Memory B cell (primary cell): ENCODE measurements at regions not wholly inside any gene's neighbourhood (a gene's known extent, or its start where the extent isn't known, plus 50 kb on each side); places are given as distances from the start of the nearest gene placed in this dataset.

Experiments used
- ATAC-seq: fragments of 150-1000 bp; cut with Tn5 transposase; 2 replicates; pipeline ENCODE4 v1.10.0; 2021; ENCODE audit warnings: low read depth, mild to moderate bottlenecking, moderate library complexity
- DNase-seq, 2 donors: peaks; one replicate each; pipeline ENCODE4 v3.0.0; 2022; ENCODE audit warnings: low spot score in 2 of 2
- H3K27ac Mint-ChIP-seq: one replicate; pipeline ENCODE4 v1.8.0; 2022; ENCODE audit warnings: mild to moderate bottlenecking, moderate library complexity, mixed read lengths
- H3K27me3 Mint-ChIP-seq: one replicate; pipeline ENCODE4 v1.8.0; 2022; ENCODE audit warnings: mixed read lengths
- H3K36me3 Mint-ChIP-seq: one replicate; pipeline ENCODE4 v1.8.0; 2022; ENCODE audit warnings: mild to moderate bottlenecking, mixed read lengths
- H3K4me1 Mint-ChIP-seq: one replicate; pipeline ENCODE4 v1.8.0; 2022; ENCODE audit warnings: mixed read lengths
- H3K4me3 Mint-ChIP-seq: one replicate; pipeline ENCODE4 v1.8.0; 2022; ENCODE audit warnings: mild to moderate bottlenecking, moderate library complexity, mixed read lengths
- H3K9me3 Mint-ChIP-seq: one replicate; pipeline ENCODE4 v1.8.0; 2022; ENCODE audit warnings: mixed read lengths

- no peak for DNase-seq
- Mint-ChIP-seq H3K4me1 (peaks cover 6% of the 10 kb centered on the region), H3K27me3 (no peaks in the 10 kb centered on the region), H3K4me3 (no peak overlapping the region), H3K9me3 (peaks cover 3% of the 10 kb centered on the region), H3K36me3 (no peaks in the 10 kb centered on the region), H3K27ac (no peak overlapping the region)
- no peak for ATAC-seq
Measured at GRCh38 chr2:8061219-8061618, 620.6 kb upstream of the ID2 start.

GRCh38 chr2:8064603-8065002 lies 617.3 kb upstream of the ID2 start:
- ATAC-seq (no peak), DNase-seq (no peak)
- no peaks in the 10 kb centered on the region for H3K9me3 Mint-ChIP-seq
- no peaks in the 10 kb centered on the region for H3K36me3 Mint-ChIP-seq
- H3K27me3 Mint-ChIP-seq: peaks cover 3% of the 10 kb centered on the region
- H3K27ac Mint-ChIP-seq: no peak overlapping the region
- H3K4me3 Mint-ChIP-seq: no peak overlapping the region
- no peaks in the 10 kb centered on the region for H3K4me1 Mint-ChIP-seq

- Mint-ChIP-seq H3K4me3 (no peak overlapping the region), H3K27me3 (peaks cover 3% of the 10 kb centered on the region), H3K36me3 (no peaks in the 10 kb centered on the region), H3K9me3 (no peaks in the 10 kb centered on the region), H3K27ac (no peak overlapping the region), H3K4me1 (no peaks in the 10 kb centered on the region)
- no peak for ATAC-seq
- DNase-seq: no peak
Measured at GRCh38 chr2:8065191-8065590, 616.7 kb upstream of the ID2 start.

- Mint-ChIP-seq H3K4me1 (no peaks in the 10 kb centered on the region), H3K27ac (no peak overlapping the region), H3K9me3 (no peaks in the 10 kb centered on the region), H3K4me3 (no peak overlapping the region), H3K36me3 (no peaks in the 10 kb centered on the region), H3K27me3 (peaks cover 3% of the 10 kb centered on the region)
- ATAC-seq: no peak
- DNase-seq: no peak
Measured at GRCh38 chr2:8067784-8068336, 614.0 kb upstream of the ID2 start.

- no peak for ATAC-seq
- no peak overlapping the region for H3K4me3 Mint-ChIP-seq
- no peaks in the 10 kb centered on the region for H3K9me3 Mint-ChIP-seq
- H3K36me3 Mint-ChIP-seq: no peaks in the 10 kb centered on the region
- DNase-seq: no peak
- no peaks in the 10 kb centered on the region for H3K27me3 Mint-ChIP-seq
- H3K4me1 Mint-ChIP-seq: no peaks in the 10 kb centered on the region
- no peak overlapping the region for H3K27ac Mint-ChIP-seq
Measured at GRCh38 chr2:8072907-8073306, 608.9 kb upstream of the ID2 start.

- DNase-seq (no peak), ATAC-seq (no peak)
- Mint-ChIP-seq H3K9me3 (peaks cover 4% of the 10 kb centered on the region), H3K27ac (no peak overlapping the region), H3K27me3 (no peaks in the 10 kb centered on the region), H3K36me3 (no peaks in the 10 kb centered on the region), H3K4me1 (no peaks in the 10 kb centered on the region), H3K4me3 (no peak overlapping the region)
Measured at GRCh38 chr2:8073916-8074315, 607.9 kb upstream of the ID2 start.

- Mint-ChIP-seq H3K4me1 (no peaks in the 10 kb centered on the region), H3K36me3 (no peaks in the 10 kb centered on the region), H3K9me3 (peaks cover 4% of the 10 kb centered on the region), H3K27me3 (no peaks in the 10 kb centered on the region), H3K4me3 (no peak overlapping the region), H3K27ac (no peak overlapping the region)
- DNase-seq (no peak), ATAC-seq (no peak)
Measured at GRCh38 chr2:8076448-8077342, 605.2 kb upstream of the ID2 start.

- no peak overlapping the region for H3K4me3 Mint-ChIP-seq
- no peak for DNase-seq
- H3K9me3 Mint-ChIP-seq: peaks cover 4% of the 10 kb centered on the region
- H3K27ac Mint-ChIP-seq: no peak overlapping the region
- no peaks in the 10 kb centered on the region for H3K4me1 Mint-ChIP-seq
- no peak for ATAC-seq
- peaks cover 5% of the 10 kb centered on the region for H3K27me3 Mint-ChIP-seq
- H3K36me3 Mint-ChIP-seq: no peaks in the 10 kb centered on the region
Measured at GRCh38 chr2:8078705-8079104, 603.2 kb upstream of the ID2 start.

GRCh38 chr2:8080063-8080462 lies 601.8 kb upstream of the ID2 start:
- no peak for ATAC-seq
- DNase-seq: no peak

GRCh38 chr2:8081130-8081529 lies 600.7 kb upstream of the ID2 start:
- Mint-ChIP-seq H3K9me3 (peaks cover 4% of the 10 kb centered on the region), H3K4me3 (no peak overlapping the region), H3K4me1 (no peaks in the 10 kb centered on the region), H3K27me3 (peaks cover 11% of the 10 kb centered on the region), H3K36me3 (no peaks in the 10 kb centered on the region), H3K27ac (no peak overlapping the region)
- DNase-seq (no peak), ATAC-seq (no peak)

More at GRCh38 chr2:8080063-8080462, 601.8 kb upstream of the ID2 start:
- Mint-ChIP-seq H3K36me3 (no peaks in the 10 kb centered on the region), H3K27me3 (peaks cover 10% of the 10 kb centered on the region), H3K27ac (no peak overlapping the region), H3K9me3 (peaks cover 4% of the 10 kb centered on the region), H3K4me1 (no peaks in the 10 kb centered on the region), H3K4me3 (no peak overlapping the region)

GRCh38 chr2:8082840-8083239 lies 599.0 kb upstream of the ID2 start:
- DNase-seq: no peak
- no peak overlapping the region for H3K27ac Mint-ChIP-seq
- no peak overlapping the region for H3K4me3 Mint-ChIP-seq
- H3K4me1 Mint-ChIP-seq: no peaks in the 10 kb centered on the region
- no peak for ATAC-seq
- no peaks in the 10 kb centered on the region for H3K36me3 Mint-ChIP-seq
- H3K9me3 Mint-ChIP-seq: peaks cover 4% of the 10 kb centered on the region
- H3K27me3 Mint-ChIP-seq: peaks cover 15% of the 10 kb centered on the region

GRCh38 chr2:8086357-8086756 lies 595.5 kb upstream of the ID2 start:
- no peaks in the 10 kb centered on the region for H3K36me3 Mint-ChIP-seq
- DNase-seq: no peak
- no peak overlapping the region for H3K27ac Mint-ChIP-seq
- H3K4me3 Mint-ChIP-seq: no peak overlapping the region
- no peaks in the 10 kb centered on the region for H3K9me3 Mint-ChIP-seq
- no peaks in the 10 kb centered on the region for H3K4me1 Mint-ChIP-seq
- H3K27me3 Mint-ChIP-seq: peaks cover 17% of the 10 kb centered on the region
- ATAC-seq: no peak

- no peak overlapping the region for H3K27ac Mint-ChIP-seq
- H3K4me3 Mint-ChIP-seq: no peak overlapping the region
- H3K4me1 Mint-ChIP-seq: no peaks in the 10 kb centered on the region
- H3K9me3 Mint-ChIP-seq: no peaks in the 10 kb centered on the region
- no peaks in the 10 kb centered on the region for H3K36me3 Mint-ChIP-seq
- ATAC-seq (no peak), DNase-seq (no peak)
- peaks cover 17% of the 10 kb centered on the region for H3K27me3 Mint-ChIP-seq
Measured at GRCh38 chr2:8086796-8087479, 594.9 kb upstream of the ID2 start.

- ATAC-seq (no peak), DNase-seq (no peak)
- H3K4me1 Mint-ChIP-seq: no peaks in the 10 kb centered on the region
- H3K36me3 Mint-ChIP-seq: no peaks in the 10 kb centered on the region
- peaks cover 15% of the 10 kb centered on the region for H3K27me3 Mint-ChIP-seq
- no peak overlapping the region for H3K27ac Mint-ChIP-seq
- H3K9me3 Mint-ChIP-seq: no peaks in the 10 kb centered on the region
- H3K4me3 Mint-ChIP-seq: no peak overlapping the region
Measured at GRCh38 chr2:8087480-8087840, 594.4 kb upstream of the ID2 start.
